Right ventricle myocardium superior (tissue), 1 donor: ENCODE measurements at regions not wholly inside any gene's neighbourhood (a gene's known extent, or its start where the extent isn't known, plus 50 kb on each side); places are given as distances from the start of the nearest gene placed in this dataset.
"Not testable (repeated sequence)": the region's sequence is repeated elsewhere in the genome, so short reads cannot be mapped to it uniquely, and the experiment has no call there.

Experiments
- ATAC-seq: fragments of 200-7000 bp; cut with Tn5 transposase; one replicate; pipeline ENCODE4 v1.9.1; 2020; ENCODE audit warnings: mild to moderate bottlenecking; ENCODE audit not compliant: poor library complexity
- DNase-seq: peaks from one replicate; pipeline ENCODE4 v3.0.0-alpha.2; 2020
- intact Hi-C: fragments of 100-400 bp; cut with DNase I; formaldehyde crosslinking; loops from one replicate; pipeline ENCODE4 v1.11.2; 2022
- donor health status: DM: no; HTN: yes; CAD: no; lungs with severe emphysema.

DNA sequence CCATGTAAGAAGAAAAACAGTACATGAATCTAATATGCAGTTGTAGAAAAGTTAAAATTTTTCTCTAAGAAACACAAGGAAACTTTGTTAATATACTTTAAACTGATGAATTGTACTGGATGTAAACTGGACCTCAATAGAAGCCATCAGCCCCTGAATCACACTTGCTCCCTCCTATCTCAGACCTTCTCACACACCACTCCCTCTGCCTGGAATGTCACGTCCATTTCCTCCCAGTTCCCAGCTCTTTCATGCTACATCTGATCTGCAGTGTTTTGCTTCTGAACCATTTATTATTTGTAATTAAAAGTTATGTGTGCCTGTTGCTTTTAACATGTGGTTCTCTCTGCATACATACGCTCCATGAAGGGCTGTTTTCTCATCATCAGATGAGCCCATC, 180.0 kb downstream of the FCRL5 start:
- intact Hi-C loops, result loop anchor here (10.0 kb wide), 1 partner anchor 112 kb away; no protein-coding TSS in a partner anchor
- ATAC-seq, DNase-seq: not testable (repeated sequence)

- intact Hi-C loops, result loop anchor here (10.0 kb wide), 1 partner anchor 113 kb away; no protein-coding TSS in a partner anchor
- DNase-seq (no peak), ATAC-seq (no peak)
Observed at GRCh38 chr1:157371826-157372225, 180.5 kb downstream of the FCRL5 start.

DNA sequence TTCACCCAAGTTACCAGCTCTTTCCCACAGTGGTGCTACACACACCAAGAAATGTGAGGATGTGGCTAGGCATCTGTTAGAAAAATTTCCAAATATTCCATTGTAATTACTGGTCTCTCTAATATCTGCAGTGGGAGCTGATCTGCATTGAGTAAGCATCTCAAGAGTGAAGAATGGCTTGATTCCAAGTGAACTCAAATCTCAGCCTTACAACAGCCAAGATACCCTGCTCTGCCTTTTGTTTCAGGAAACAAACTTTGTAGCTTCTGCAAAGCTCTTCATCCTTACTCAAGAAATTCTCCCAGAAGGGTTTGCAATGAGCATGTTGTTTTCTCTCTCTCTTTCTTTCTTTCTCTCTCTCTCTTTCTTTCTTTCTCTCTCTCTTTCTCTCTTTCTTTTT, 181.1 kb downstream of the FCRL5 start:
- intact Hi-C loops, result loop anchor here (10.0 kb wide), 1 partner anchor 114 kb away; no protein-coding TSS in a partner anchor
- ATAC-seq, result no peak
- DNase-seq, result no peak

GRCh38 chr1:157370698-157371097, 181.6 kb downstream of the FCRL5 start:
- intact Hi-C loops, result loop anchor here (10.0 kb wide), 1 partner anchor 114 kb away; no protein-coding TSS in a partner anchor
- ATAC-seq, result no peak
- DNase-seq, result no peak

DNA sequence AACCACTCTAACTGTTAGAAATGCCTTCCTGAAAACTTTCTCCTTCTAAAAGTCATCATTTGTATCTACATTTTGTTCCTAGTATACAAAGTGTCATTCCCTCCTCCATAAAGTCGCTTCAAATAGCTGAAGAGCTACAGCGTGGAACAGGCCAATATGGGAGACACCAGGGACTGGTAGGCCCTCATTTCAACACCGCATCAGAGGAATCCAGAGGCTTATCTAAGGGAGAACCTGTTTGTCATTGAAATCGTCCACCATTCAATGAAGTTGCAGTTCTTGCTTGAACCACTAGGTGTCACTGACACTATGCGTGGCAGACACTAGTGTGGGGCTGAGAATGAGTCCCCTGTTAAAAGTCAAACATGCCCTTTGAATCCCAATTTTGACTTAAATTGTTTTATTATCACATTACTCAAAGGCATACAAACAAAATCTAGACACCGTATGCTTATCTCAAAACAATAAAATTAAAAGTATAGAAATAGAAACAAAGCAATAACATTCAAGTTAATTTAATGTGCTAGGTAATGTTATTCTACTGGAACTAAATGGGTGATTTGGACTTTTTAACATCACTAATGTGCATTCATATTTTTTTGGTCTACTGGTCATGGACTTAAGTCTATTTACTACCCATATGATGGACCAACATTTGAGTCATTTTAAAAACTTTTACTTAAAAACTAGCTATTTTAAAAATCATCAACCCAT, 182.3 kb downstream of the FCRL5 start:
- DNase-seq (no peak), ATAC-seq (peak; percentile 73)
- intact Hi-C loops, result loop anchor here (10.0 kb wide), 1 partner anchor 115 kb away; no protein-coding TSS in a partner anchor

DNA sequence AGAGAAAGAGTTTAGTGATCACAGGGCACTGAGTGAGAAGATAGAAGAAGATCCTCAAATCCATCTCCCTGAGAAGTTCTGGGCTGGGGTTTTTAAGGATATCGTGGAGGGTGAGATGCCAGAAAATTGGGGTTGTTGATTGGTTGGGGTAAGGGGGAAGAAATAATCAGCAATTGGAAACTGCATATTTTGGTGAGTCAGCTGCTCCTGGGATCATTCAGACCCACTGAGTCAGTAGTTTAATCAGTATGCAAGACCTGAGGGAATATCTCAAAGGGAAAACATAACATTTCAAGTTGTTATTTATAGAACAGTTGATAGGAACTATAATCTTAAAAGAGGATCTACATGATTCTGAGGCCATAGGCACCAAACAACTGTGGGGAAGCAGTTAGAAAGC, 183.4 kb downstream of the FCRL5 start:
- ATAC-seq, DNase-seq, intact Hi-C loops: not testable (repeated sequence)

DNA sequence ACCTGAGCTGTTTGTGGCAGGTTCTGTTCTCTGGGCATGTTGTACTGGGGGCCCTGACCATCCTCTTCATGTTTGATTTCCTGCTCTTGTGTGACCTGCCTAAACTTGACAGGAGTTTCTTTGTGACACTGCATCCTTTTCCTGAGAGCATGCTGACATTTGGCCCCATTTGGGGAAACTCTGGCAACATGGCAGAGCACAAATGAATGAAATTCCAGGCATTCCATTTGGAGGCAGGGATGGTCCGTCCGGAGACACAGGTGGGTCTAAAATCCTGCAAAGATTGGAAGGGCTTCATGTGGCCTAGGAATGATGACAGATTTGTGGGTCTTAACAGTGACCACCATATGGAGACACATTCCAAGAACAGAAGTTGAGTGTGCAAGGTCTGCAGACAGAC, 184.0 kb downstream of the FCRL5 start:
- no peak for ATAC-seq
- no peak for DNase-seq
- intact Hi-C loops, result no loop called here

DNA sequence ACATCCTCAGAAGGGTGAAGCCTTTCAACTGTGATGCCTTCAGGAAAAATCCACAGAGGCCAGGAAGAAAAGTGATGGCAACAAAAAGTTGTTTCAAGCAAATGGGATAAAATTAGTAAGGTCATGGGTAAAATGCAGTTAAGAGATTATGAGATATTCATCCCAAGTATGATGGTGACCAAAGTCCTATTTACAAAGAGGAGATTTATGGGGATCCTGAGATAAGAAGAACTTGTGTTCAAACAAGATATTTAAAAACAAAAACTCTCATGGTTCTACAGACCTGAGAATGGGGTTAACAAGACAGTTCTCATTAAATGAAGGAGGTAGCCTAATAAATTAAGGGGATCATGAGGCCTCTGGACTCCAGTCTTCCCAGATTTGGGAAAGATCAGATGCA, 184.4 kb downstream of the FCRL5 start:
- no peak for ATAC-seq
- intact Hi-C loops, result no loop called here

GRCh38 chr1:157367091-157367739, 185.1 kb downstream of the FCRL5 start:
- ATAC-seq (no peak), DNase-seq (no peak)
- intact Hi-C loops, result no loop called here

More for the DNA sequence above, 184.4 kb downstream of the FCRL5 start:
- DNase-seq, result no peak

DNA sequence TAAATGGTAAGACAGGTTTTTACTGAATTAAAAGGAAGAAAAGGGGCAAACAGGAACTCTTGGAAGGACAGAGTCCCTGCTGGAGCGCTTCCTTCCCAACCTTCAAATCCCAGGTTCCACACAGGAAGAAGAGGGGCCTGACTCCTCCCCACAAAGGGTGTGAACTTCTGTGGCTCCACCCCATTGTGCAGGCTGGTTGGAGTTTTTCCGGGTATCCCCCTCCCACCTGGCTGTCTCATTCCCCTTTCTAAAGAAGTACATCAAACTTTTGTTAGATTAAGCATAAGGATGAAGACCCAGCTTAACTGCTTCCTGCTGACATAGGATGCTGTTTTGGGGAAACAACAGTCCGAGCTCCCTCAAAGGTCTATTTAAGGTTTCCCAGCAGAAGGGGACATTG, 187.7 kb downstream of the FCRL5 start:
- intact Hi-C loops, result no loop called here
- DNase-seq, result no peak

DNA sequence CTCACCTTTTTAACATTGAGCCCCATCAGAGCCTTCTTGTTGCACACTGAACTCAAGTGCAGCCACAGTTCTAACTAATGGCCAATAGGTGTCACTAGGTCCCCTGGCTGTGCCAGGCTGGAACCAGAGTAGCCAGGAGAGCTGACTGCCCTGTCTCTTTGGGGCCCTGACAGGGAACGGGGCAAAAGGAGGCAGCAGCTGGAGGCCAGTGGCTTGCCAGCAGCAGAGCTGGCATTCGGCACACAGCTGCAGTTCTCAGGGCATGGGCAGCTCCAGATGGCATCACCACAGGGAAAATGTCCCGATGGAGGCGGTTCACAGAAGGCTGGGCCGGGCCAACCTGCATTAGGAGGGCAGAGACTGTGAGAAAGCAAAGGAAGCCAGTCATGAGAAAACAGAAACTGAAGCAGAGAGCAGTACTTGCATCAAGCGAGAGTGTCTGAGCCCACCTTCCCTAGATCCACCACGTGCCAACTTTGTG, 188.6 kb downstream of the FCRL5 start:
- ATAC-seq (no peak), DNase-seq (no peak)
- intact Hi-C loops, result no loop called here

More for the DNA sequence above, 187.7 kb downstream of the FCRL5 start:
- no peak for ATAC-seq

- DNase-seq, result no peak
- intact Hi-C loops, result no loop called here
- ATAC-seq, result no peak
Observed at GRCh38 chr1:157360023-157360390, 192.3 kb downstream of the FCRL5 start.

DNA sequence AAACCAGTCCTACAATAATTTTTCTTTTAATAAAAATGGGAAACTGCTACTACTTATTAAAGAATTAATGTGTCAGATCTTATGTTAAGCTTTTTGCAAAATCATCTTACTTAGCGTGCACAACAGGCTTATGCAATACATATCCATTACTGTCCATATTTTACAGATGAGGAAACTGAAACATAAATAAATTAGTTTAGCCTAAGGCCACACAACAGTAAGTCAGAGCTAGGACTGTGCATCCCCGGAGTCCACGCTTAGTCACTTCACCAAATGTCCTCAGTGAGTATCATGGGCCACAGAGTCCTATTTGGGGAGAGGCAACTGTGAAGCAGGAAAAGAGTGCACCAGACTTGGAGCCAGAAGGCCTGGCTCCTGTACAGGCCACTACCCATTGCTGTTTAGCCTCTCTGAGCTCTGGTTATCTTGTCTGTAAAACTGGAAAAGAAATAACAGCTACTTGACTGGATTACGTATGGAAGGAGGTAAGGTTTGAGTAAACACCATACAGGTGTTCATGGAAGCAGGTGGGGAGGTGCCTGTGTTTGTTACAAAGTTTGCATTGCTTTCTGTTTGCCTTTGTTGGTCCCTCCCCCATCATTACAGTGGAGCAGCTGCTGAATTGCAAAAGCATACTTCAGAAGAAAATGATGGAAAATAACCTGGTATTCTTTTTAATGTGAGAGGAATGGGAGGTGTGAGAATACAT, 192.8 kb downstream of the FCRL5 start:
- DNase-seq (no peak), ATAC-seq (no peak)
- intact Hi-C loops, result no loop called here

DNA sequence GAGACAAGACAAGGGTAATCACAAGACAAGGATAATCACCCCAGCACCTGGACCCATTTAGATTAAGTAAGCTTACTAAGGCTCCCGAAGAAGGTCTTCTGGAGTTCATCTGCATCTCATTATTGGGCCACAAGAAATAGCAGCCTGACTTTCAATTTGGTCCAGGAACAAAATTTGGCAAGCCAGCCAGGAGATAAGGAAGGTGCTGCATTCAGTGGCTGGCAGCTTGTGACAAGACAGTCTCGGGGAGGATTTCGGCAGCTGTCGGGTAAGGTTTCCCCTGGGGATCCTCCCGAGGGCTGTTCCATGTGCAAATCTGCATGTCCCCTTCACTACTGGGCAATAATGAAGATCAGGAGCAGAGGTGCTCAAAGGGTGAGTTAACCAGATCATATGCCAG, 195.2 kb downstream of the FCRL5 start:
- DNase-seq, result no peak
- peak; percentile 78 for ATAC-seq
- intact Hi-C loops, result no loop called here

- intact Hi-C loops, result no loop called here
Observed at GRCh38 chr1:157356601-157357000, 195.7 kb downstream of the FCRL5 start.

DNA sequence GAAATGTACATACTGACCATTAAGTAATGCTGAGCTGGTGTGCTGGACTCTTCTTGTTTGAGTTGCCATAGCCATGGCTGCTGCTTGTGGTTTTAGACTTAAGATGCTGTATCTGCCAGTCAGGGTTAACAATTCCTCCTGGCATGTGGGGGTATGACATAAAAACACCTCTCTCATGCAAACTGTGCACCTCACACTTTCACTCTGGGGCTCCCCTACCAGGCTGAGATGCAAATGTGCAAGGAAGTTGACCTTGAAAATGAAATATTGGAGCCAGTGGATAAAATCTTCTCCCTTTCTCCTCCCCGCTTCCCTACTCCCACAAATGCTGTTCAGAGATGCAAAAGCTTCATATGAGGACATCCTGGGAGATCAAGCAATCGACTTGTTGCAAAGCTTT, 198.8 kb downstream of the FCRL5 start:
- intact Hi-C loops, result no loop called here
- ATAC-seq, result no peak

More at GRCh38 chr1:157356601-157357000, 195.7 kb downstream of the FCRL5 start:
- ATAC-seq (no peak), DNase-seq (no peak)

GRCh38 chr1:157352817-157353408, 199.4 kb downstream of the FCRL5 start:
- intact Hi-C loops, result no loop called here
- DNase-seq (no peak), ATAC-seq (no peak)

More for the DNA sequence above, 198.8 kb downstream of the FCRL5 start:
- no peak for DNase-seq

GRCh38 chr1:157352216-157352615, 200.1 kb downstream of the FCRL5 start:
- intact Hi-C loops, result no loop called here
- DNase-seq, result no peak
- no peak for ATAC-seq

DNA sequence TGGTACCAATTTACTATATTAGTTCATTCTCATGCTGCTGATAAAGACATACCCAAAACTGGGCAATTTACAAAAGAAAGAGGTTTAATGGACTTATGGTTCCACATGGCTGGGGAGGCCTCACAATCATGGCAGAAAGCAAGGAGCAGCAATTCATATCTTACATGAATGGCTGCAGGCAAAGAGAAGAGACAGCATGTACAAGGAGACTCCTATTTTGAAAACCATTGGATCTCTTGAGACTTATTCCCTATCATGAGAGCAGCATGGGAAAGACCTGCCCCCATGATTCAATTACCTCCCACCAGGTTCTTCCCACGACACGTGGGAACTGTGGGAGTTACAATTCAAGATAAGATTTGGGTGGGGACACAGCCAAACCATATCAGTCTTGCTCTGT, 200.5 kb downstream of the FCRL5 start:
- intact Hi-C loops, DNase-seq, ATAC-seq: not testable (repeated sequence)
